Left ventricle myocardium inferior (tissue), 1 donor: ENCODE measurements at regions not wholly inside any gene's neighbourhood (a gene's known extent, or its start where the extent isn't known, plus 50 kb on each side); places are given as distances from the start of the nearest gene placed in this dataset.

Experiments used
- DNase-seq: peaks from one replicate; pipeline ENCODE4 v3.0.0-alpha.2; 2020
- H3K27ac ChIP-seq: fragments of 200-600 bp; replicated peaks from 2 replicates; pipeline ENCODE4 v1.8.0; 2021
- H3K27me3 ChIP-seq: fragments of 200-600 bp; 2 replicates; pipeline ENCODE4 v1.8.0; 2021; ENCODE audit warnings: low read depth
- H3K36me3 ChIP-seq: fragments of 200-600 bp; 2 replicates; pipeline ENCODE4 v1.8.0; 2021
- H3K4me1 ChIP-seq: fragments of 200-600 bp; 2 replicates; pipeline ENCODE4 v1.8.0; 2021
- H3K4me3 ChIP-seq: fragments of 200-600 bp; 2 replicates; pipeline ENCODE4 v1.8.0; 2021; ENCODE audit warnings: mild to moderate bottlenecking, moderate library complexity
- H3K9me3 ChIP-seq: fragments of 200-600 bp; replicated peaks from 2 replicates; pipeline ENCODE4 v1.8.0; 2021
- intact Hi-C: fragments of 100-400 bp; cut with micrococcal nuclease; formaldehyde crosslinking; loops from one replicate; pipeline ENCODE4 v1.11.0; 2022
- TF ChIP-seq, protein P1 (sequence below): fragments of 200-600 bp; IDR thresholded peaks from 2 replicates; pipeline ENCODE4 v1.8.0; 2021; ENCODE audit warnings: antibody characterized with exemption, mild to moderate bottlenecking, borderline replicate concordance
- donor health status: DM: no; HTN: yes; CAD: no; lungs with severe emphysema.

DNA sequence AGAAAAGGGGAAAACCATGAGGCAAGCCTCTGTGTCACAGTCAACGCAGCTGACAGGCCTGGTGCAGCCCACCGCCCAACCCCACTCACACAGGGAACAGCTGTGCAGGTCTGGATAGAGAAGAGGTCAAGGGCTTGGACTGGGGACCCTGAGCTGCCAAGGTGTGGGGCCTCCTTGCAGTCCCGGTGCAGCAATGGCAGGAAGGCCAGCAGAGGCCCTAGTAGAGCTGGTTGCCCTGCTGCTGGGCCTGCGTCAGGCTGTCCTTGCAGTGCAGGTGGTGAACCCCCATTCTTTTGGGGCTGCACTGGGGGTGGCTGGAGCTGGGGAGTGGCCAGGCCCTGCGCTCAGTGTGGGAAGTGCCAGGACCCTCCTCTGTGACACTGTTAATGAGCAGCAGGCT is 482.0 kb downstream of the SMARCA1 start:
- intact Hi-C loops = no loop called here
- H3K4me3 ChIP-seq = no peak overlapping the region
- no peaks in the 10 kb centered on the region for H3K36me3 ChIP-seq
- H3K27me3 ChIP-seq = no peaks in the 10 kb centered on the region
- H3K4me1 ChIP-seq = no peaks in the 10 kb centered on the region
- TF ChIP-seq, protein P1, sequence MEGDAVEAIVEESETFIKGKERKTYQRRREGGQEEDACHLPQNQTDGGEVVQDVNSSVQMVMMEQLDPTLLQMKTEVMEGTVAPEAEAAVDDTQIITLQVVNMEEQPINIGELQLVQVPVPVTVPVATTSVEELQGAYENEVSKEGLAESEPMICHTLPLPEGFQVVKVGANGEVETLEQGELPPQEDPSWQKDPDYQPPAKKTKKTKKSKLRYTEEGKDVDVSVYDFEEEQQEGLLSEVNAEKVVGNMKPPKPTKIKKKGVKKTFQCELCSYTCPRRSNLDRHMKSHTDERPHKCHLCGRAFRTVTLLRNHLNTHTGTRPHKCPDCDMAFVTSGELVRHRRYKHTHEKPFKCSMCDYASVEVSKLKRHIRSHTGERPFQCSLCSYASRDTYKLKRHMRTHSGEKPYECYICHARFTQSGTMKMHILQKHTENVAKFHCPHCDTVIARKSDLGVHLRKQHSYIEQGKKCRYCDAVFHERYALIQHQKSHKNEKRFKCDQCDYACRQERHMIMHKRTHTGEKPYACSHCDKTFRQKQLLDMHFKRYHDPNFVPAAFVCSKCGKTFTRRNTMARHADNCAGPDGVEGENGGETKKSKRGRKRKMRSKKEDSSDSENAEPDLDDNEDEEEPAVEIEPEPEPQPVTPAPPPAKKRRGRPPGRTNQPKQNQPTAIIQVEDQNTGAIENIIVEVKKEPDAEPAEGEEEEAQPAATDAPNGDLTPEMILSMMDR = no peak
- no peaks in the 10 kb centered on the region for H3K9me3 ChIP-seq
- H3K27ac ChIP-seq = no peak overlapping the region
- no peak for DNase-seq

DNA sequence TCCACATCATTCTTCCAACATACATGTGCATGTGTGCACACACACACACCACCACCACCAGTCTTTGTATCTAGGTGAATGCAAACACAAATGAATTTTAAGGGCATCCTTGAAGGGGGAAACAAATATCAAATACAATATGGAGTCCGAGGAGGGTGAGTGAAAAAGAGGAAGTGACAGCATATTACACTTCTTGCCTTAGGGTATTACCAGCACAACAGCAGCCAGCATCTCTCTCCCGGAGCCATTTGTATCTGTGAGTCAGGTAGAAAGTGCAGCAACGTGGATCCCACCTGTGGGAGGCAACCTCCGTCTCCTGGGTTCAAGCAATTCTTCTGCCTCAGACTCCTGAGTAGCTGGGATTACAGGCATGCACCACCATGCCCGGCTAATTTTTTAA is 483.2 kb downstream of the SMARCA1 start:
- H3K27ac ChIP-seq = no peak overlapping the region
- H3K4me1 ChIP-seq = no peaks in the 10 kb centered on the region
- no peaks in the 10 kb centered on the region for H3K36me3 ChIP-seq
- no peak overlapping the region for H3K4me3 ChIP-seq
- no peak for DNase-seq
- intact Hi-C loops = no loop called here
- TF ChIP-seq, protein P1 = no peak
- no peaks in the 10 kb centered on the region for H3K9me3 ChIP-seq
- H3K27me3 ChIP-seq = no peaks in the 10 kb centered on the region

DNA sequence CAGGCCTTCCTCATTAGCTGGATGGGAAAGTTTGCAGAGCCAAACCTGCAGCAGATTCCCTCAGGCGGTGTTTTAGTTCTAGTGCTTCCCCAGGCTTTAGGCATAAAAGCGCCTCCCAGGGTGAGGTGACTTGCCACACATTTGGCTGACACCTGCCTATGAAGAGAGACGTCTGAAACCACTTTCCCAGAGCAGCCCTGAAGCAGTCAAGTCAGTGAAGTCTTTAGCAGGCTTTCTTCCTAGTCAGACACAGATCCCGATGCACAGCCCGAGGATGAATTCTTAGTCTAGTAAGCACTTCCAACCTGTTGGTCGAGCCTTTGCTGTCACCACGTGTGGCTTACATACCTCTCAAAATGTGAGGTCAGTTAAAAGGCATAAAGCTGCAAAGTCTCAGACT is 484.1 kb downstream of the SMARCA1 start:
- Histone ChIP-seq H3K9me3 (no peaks in the 10 kb centered on the region), H3K36me3 (no peaks in the 10 kb centered on the region), H3K4me1 (no peaks in the 10 kb centered on the region), H3K27me3 (no peaks in the 10 kb centered on the region), H3K4me3 (no peak overlapping the region), H3K27ac (no peak overlapping the region)
- TF ChIP-seq, protein P1 = no peak
- DNase-seq = no peak
- intact Hi-C loops = no loop called here

DNA sequence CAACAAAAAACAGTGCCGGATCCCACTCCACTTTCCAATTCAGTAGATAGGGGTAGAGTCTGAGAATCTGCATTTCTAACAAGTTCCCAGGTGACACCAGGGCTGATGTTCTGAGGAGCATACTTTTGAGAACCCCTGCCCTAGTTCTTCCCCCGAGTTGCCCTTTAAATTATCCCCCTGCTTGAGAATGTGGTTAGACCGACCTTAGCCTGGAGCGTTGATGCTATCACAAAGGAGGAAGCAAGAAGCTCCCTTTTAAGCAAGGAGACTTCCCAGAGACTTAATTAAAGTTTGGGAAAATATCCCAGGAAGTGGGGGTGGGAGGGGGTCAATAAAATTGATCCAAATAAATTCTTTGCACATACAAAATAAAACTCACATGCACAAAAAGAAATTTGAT is 485.9 kb downstream of the SMARCA1 start:
- no peak overlapping the region for H3K4me3 ChIP-seq
- TF ChIP-seq, protein P1 = no peak
- no peaks in the 10 kb centered on the region for H3K9me3 ChIP-seq
- intact Hi-C loops = no loop called here
- no peak for DNase-seq
- H3K27ac ChIP-seq = no peak overlapping the region
- H3K4me1 ChIP-seq = no peaks in the 10 kb centered on the region
- H3K27me3 ChIP-seq = no peaks in the 10 kb centered on the region
- no peaks in the 10 kb centered on the region for H3K36me3 ChIP-seq

DNA sequence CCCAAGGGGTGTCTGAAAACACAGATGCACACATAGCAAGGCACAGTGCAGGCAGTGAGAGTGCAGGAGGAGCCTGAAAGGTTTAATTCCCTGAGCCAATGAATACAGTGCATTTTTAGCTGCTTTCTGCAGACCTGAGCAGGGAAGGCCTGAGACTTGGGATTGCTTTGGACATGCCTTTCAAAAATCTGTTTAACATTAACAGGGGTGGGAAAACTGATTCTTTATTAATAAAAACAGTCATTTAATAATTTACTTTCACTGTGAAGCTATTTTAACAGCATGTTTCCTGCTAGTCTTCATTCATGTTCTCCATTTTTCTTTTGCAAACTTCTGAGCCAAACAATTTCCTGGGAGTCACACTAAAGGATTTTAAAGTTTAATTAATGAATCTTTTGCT is 488.1 kb downstream of the SMARCA1 start:
- H3K27me3 ChIP-seq = no peaks in the 10 kb centered on the region
- DNase-seq = no peak
- TF ChIP-seq, protein P1 = no peak
- H3K36me3 ChIP-seq = no peaks in the 10 kb centered on the region
- no peaks in the 10 kb centered on the region for H3K9me3 ChIP-seq
- no peak overlapping the region for H3K4me3 ChIP-seq
- no peak overlapping the region for H3K27ac ChIP-seq
- intact Hi-C loops = no loop called here
- H3K4me1 ChIP-seq = no peaks in the 10 kb centered on the region

DNA sequence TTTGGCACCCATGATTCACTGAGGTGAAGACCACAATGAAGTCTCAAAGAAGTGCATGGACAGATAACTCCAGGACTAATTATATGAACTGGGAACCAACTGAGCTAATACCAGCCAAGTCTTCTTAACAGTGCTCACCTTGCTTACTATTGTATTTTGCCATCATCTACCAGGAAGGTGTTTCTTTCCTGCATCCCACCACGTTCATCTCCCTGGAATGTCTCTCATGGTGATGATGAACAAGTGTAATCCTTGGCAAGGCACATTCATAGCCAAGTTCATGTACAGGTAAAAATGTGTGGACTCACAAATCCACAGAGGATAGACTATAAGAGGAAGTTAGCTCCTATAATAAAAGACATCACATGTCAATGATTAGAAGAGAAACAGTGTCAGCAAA is 489.1 kb downstream of the SMARCA1 start:
- Histone ChIP-seq H3K36me3 (no peaks in the 10 kb centered on the region), H3K4me3 (no peak overlapping the region), H3K4me1 (no peaks in the 10 kb centered on the region), H3K27ac (no peak overlapping the region), H3K27me3 (no peaks in the 10 kb centered on the region), H3K9me3 (no peaks in the 10 kb centered on the region)
- TF ChIP-seq, protein P1 = no peak
- intact Hi-C loops = no loop called here
- DNase-seq = no peak
